ENCODE measurements at regions not wholly inside any gene's neighbourhood (a gene's known extent, or its start where the extent isn't known, plus 50 kb on each side); places are given as distances from the start of the nearest gene placed in this dataset.
"Not testable (repeated sequence)": the region's sequence is repeated elsewhere in the genome, so short reads cannot be mapped to it uniquely, and the experiment has no call there.

DNA sequence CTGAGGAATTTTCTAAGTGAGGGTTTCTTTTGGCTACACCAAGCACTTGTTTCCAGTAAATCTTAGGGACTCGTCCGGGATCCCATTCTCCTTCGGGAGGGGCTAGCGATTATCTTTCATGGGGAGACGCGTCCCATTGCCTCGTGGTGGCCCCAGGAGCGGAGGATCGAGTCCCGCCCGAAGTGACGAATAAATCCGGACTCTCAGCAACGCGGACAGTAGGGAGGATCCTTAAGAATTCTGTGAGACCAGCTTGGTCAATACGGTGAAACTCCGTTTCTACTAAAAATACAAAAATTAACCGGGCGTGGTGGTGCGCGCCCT is 69.1 kb upstream of the PRSS16 start:
- H3K9me3 ChIP-seq (ENCODE audit: low read length): no peaks in the 10 kb centered on the region
- DNase-seq: no peak
- no peaks in the 10 kb centered on the region for H3K9me2 ChIP-seq (replicated peaks; ENCODE audit: insufficient read depth, low read length)
- H3K9ac ChIP-seq (ENCODE audit: low read length): 0 out of 2 replicates have a peak overlapping the region, but pooled peaks have one; percentile 91
- no peak overlapping the region for H3K27ac ChIP-seq (ENCODE audit: low read length)
- peak overlapping the region; percentile 91; the same call in 1 of the 2 replicates for H3K4me3 ChIP-seq (ENCODE audit: low read length)
- no peaks in the 10 kb centered on the region for H3K36me3 ChIP-seq (ENCODE audit: insufficient read depth, low read length)
- H3K27me3 ChIP-seq (ENCODE audit: low read length): no peaks in the 10 kb centered on the region
- no peaks in the 10 kb centered on the region for H4K20me1 ChIP-seq (ENCODE audit: insufficient read depth, low read depth, low read length)
- peaks cover 11% of the 10 kb centered on the region for H3K4me1 ChIP-seq (ENCODE audit: low read length)
- H3K79me2 ChIP-seq (ENCODE audit: low read length): no peaks in the 10 kb centered on the region
- peak overlapping the region; percentile 97 for H3K4me2 ChIP-seq (ENCODE audit: low read depth, low read length, poor library complexity, severe bottlenecking)
- peak overlapping the region; percentile 98 for H2AFZ ChIP-seq (ENCODE audit: low read length)

DNA sequence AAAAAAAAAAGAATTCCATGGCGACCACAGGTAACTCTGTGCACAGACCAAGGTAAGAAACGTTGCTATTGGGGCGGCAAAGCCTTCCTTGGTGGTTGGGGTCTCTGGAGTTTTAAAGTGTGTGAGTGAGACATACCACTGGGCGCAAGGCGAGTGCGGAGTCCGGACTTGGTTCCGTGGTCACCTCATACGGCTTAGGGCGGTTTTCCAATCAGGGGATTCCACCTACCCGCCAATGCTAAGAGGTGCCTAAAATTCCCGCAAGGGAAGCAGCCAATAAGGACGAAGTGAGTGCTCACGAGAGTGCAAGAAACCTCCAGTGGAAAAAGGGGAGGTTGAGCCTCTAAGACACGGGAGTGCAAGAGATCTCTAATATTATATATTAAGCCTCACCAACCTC is 68.6 kb upstream of the PRSS16 start:
- Histone ChIP-seq H3K4me3 (ENCODE audit: low read length) (no peak overlapping the region), H3K9ac (ENCODE audit: low read length) (no peak overlapping the region), H3K4me1 (ENCODE audit: low read length) (peaks cover 11% of the 10 kb centered on the region), H3K79me2 (ENCODE audit: low read length) (no peaks in the 10 kb centered on the region), H3K27me3 (ENCODE audit: low read length) (no peaks in the 10 kb centered on the region), H3K4me2 (ENCODE audit: low read depth, low read length, poor library complexity, severe bottlenecking) (no peak overlapping the region), H2AFZ (ENCODE audit: low read length) (no peak overlapping the region), H3K9me3 (ENCODE audit: low read length) (no peaks in the 10 kb centered on the region), H3K9me2 (replicated peaks; ENCODE audit: insufficient read depth, low read length) (no peaks in the 10 kb centered on the region), H3K36me3 (ENCODE audit: insufficient read depth, low read length) (no peaks in the 10 kb centered on the region), H4K20me1 (ENCODE audit: insufficient read depth, low read depth, low read length) (no peaks in the 10 kb centered on the region), H3K27ac (ENCODE audit: low read length) (no peak overlapping the region)
- no peak for DNase-seq

DNA sequence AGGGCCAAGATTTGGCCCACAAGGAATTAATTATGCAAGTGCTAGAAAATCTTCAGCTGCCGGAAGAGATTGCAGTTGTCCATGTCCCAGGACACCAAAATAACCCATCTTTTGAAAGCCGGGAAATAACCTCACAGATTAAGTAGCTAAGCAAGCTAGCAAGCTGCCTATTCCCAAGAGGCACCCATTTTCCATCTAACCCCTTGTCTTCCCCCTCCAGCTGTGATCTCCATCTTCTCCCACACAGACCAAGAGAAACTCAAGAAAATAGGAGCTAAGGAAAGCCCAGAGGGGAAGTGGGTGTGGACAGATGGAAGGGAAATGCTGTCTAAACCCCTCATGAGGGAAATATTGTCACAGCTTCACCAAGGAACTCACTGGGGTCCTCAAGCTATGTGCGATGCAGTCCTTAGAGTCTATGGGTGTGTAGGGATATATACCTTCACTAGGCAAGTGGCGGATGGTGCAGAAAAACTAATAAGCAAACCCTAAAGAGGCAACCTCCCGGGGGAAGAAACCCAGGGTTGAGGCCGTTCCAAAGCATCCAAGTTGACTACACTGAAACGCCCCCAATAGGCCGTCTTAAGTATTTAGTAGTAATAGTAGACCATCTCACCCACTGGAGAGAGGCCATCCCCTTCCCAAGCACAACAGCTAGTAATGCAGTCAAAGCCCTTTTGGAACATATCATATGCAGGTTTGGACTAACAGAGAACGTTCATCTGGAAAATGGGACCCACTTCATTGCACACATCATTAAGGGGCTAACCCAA is 64.3 kb upstream of the PRSS16 start:
- H2AFZ ChIP-seq (ENCODE audit: low read length): no peak overlapping the region
- H3K79me2 ChIP-seq (ENCODE audit: low read length): no peaks in the 10 kb centered on the region
- no peaks in the 10 kb centered on the region for H3K9me3 ChIP-seq (ENCODE audit: low read length)
- H3K4me1 ChIP-seq (ENCODE audit: low read length): peaks cover 5% of the 10 kb centered on the region
- no peak overlapping the region for H3K4me3 ChIP-seq (ENCODE audit: low read length)
- no peaks in the 10 kb centered on the region for H4K20me1 ChIP-seq (ENCODE audit: insufficient read depth, low read depth, low read length)
- no peak overlapping the region for H3K9ac ChIP-seq (ENCODE audit: low read length)
- H3K4me2 ChIP-seq (ENCODE audit: low read depth, low read length, poor library complexity, severe bottlenecking): no peak overlapping the region
- peak; percentile 50 for DNase-seq
- H3K27me3 ChIP-seq (ENCODE audit: low read length): no peaks in the 10 kb centered on the region
- H3K36me3 ChIP-seq (ENCODE audit: insufficient read depth, low read length): no peaks in the 10 kb centered on the region
- no peaks in the 10 kb centered on the region for H3K9me2 ChIP-seq (replicated peaks; ENCODE audit: insufficient read depth, low read length)
- H3K27ac ChIP-seq (ENCODE audit: low read length): no peak overlapping the region

DNA sequence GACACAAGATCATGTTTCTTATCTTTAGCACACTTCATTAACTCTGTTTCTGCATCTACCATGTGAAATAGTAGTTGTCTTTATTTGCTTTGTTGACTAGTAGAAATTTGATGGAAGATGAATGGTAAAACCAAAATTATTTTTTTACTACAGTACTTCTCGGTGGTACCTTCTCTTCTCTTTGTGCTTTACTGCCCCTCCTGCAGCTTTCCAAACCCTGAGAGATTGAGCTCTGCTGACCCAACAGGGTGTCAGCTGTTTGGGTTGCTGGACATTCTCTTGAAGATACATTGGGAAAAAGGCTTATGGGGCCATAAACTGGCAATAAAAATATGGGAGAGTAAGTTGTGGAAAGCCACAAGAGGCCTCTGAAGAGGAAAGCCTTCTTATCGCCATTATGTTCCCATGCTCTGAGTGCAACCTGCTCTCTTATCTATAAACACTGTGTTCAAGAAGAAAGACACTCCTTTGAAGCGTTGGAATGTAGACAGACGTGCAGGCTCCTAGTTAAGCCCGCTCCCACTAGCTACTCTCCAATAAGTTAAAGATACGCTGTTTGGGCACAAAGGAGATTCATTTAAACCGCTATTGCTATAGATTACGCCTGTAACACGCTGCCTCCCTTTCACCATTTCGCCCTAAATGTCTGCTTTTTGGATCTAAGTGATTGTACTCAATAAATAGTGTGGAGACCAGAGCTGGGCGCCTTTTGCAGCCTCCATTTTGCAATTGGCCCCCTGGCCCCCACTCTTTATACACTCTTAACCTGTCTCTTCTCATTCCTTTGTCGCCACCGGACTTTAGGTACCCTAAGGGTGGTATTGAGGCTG is 60.1 kb upstream of the PRSS16 start:
- Histone ChIP-seq H3K9me2 (replicated peaks; ENCODE audit: insufficient read depth, low read length) (no peaks in the 10 kb centered on the region), H4K20me1 (ENCODE audit: insufficient read depth, low read depth, low read length) (no peaks in the 10 kb centered on the region), H2AFZ (ENCODE audit: low read length) (peak overlapping the region; percentile 62), H3K4me1 (ENCODE audit: low read length) (peaks cover 4% of the 10 kb centered on the region), H3K9me3 (ENCODE audit: low read length) (no peaks in the 10 kb centered on the region), H3K79me2 (ENCODE audit: low read length) (no peaks in the 10 kb centered on the region), H3K9ac (ENCODE audit: low read length) (peak overlapping the region; percentile 54; the same call in 1 of the 2 replicates), H3K27me3 (ENCODE audit: low read length) (no peaks in the 10 kb centered on the region), H3K4me3 (ENCODE audit: low read length) (peak overlapping the region; percentile 63), H3K27ac (ENCODE audit: low read length) (no peak overlapping the region), H3K4me2 (ENCODE audit: low read depth, low read length, poor library complexity, severe bottlenecking) (peak overlapping the region; percentile 67), H3K36me3 (ENCODE audit: insufficient read depth, low read length) (no peaks in the 10 kb centered on the region)
- DNase-seq: no peak

DNA sequence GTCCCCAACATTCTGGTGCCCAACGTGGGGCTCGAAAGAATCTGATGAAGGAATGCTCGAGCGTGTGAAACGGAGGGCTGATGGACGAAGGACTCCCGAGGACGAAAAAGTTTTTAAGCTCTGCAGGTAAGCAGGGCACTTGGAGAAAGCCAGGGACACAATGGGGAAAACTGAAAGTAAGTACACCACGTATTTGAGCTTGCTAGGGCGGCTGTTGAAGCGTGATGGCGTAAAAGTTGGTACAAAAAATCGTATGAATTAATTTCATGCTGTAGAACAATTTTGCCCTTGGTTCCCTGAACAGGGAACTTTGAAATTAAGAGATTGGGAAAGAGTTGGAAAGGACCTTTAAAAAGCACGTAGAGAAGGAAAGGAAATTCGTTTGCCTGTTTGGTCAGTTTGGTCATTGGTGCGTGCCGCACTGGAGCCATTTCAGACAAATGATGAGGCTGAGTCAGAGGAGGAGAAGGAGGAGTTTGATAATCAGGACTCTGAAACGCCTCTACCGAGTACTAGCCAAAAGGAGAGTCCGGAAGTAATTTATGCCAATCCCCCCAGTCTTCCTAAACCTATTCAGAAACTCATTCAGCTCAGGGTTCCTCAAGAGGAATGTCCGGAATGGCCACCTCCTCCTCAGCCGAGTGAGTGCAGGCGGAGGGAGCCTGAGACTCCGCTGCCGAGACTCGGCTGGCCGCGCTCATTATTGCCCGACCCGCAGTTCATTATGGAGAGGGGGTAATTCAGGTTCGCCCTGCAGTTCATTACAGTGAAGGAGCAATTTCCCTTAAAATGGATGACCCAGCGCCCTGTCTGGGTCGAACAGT is 59.2 kb upstream of the PRSS16 start:
- peak overlapping the region; percentile 62 for H2AFZ ChIP-seq (ENCODE audit: low read length)
- peak; percentile 55 for DNase-seq
- no peaks in the 10 kb centered on the region for H3K36me3 ChIP-seq (ENCODE audit: insufficient read depth, low read length)
- H3K9me2 ChIP-seq (replicated peaks; ENCODE audit: insufficient read depth, low read length): no peaks in the 10 kb centered on the region
- no peaks in the 10 kb centered on the region for H3K9me3 ChIP-seq (ENCODE audit: low read length)
- no peaks in the 10 kb centered on the region for H3K79me2 ChIP-seq (ENCODE audit: low read length)
- no peaks in the 10 kb centered on the region for H3K27me3 ChIP-seq (ENCODE audit: low read length)
- peak overlapping the region; percentile 67 for H3K4me2 ChIP-seq (ENCODE audit: low read depth, low read length, poor library complexity, severe bottlenecking)
- H3K27ac ChIP-seq (ENCODE audit: low read length): no peak overlapping the region
- H4K20me1 ChIP-seq (ENCODE audit: insufficient read depth, low read depth, low read length): no peaks in the 10 kb centered on the region
- H3K9ac ChIP-seq (ENCODE audit: low read length): peak overlapping the region; percentile 54
- H3K4me1 ChIP-seq (ENCODE audit: low read length): peaks cover 4% of the 10 kb centered on the region
- peak overlapping the region; percentile 63 for H3K4me3 ChIP-seq (ENCODE audit: low read length)

DNA sequence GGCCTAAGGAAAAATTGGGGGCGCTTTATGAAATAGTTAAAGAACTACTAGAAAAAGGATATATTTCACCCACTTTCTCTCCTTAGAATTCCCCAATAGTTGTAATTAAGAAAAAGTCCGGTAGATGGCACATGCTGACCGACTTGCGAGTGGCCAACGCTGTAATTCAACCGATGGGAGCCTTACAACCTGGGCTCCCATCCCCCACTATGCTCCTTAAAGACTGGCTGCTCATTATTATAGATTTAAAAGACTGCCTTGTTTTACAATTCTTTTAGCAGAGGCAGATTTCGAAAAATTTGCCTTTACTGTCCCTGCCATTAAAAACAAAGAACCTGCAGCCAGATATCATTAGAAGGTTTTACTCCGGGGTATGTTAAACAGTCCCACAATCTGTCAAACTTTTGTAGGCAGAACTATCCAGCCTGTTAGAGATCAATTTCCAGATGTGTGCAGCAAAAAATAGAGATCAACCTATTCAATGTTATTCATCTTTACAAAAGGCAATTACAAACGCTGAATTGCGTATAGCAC is 58.5 kb upstream of the PRSS16 start:
- Histone ChIP-seq H3K9me2 (replicated peaks; ENCODE audit: insufficient read depth, low read length) (no peaks in the 10 kb centered on the region), H3K9ac (ENCODE audit: low read length) (peak overlapping the region; percentile 54), H3K9me3 (ENCODE audit: low read length) (no peaks in the 10 kb centered on the region), H3K36me3 (ENCODE audit: insufficient read depth, low read length) (no peaks in the 10 kb centered on the region), H3K4me1 (ENCODE audit: low read length) (peaks cover 4% of the 10 kb centered on the region), H3K27ac (ENCODE audit: low read length) (no peak overlapping the region), H2AFZ (ENCODE audit: low read length) (peak overlapping the region; percentile 62), H3K79me2 (ENCODE audit: low read length) (no peaks in the 10 kb centered on the region), H3K27me3 (ENCODE audit: low read length) (no peaks in the 10 kb centered on the region), H3K4me3 (ENCODE audit: low read length) (peak overlapping the region; percentile 63), H3K4me2 (ENCODE audit: low read depth, low read length, poor library complexity, severe bottlenecking) (peak overlapping the region; percentile 67), H4K20me1 (ENCODE audit: insufficient read depth, low read depth, low read length) (no peaks in the 10 kb centered on the region)
- DNase-seq: peak; percentile 92

DNA sequence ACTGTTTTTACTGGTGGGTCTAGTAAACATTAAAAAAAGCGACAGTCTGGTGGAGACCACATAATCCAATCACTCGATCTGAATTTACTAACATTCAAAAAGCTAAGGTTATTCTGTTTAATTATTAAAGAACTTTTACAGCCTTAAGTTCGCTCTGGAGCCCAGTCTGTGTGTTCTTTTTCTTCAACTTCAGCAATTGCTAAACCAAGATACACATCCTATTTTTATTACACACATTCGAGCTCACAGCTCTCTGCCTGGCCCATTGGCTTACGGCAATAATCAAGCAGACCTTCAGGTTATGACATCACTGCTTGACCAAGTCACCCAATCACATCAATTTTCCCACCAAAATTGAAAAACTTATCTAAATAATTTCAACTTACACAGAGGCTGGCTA is 57.4 kb upstream of the PRSS16 start:
- Histone ChIP-seq H3K4me2 (ENCODE audit: low read depth, low read length, poor library complexity, severe bottlenecking) (no peak overlapping the region), H3K9ac (ENCODE audit: low read length) (no peak overlapping the region), H3K27me3 (ENCODE audit: low read length) (no peaks in the 10 kb centered on the region), H3K9me2 (replicated peaks; ENCODE audit: insufficient read depth, low read length) (no peaks in the 10 kb centered on the region), H3K4me3 (ENCODE audit: low read length) (no peak overlapping the region), H3K36me3 (ENCODE audit: insufficient read depth, low read length) (no peaks in the 10 kb centered on the region), H2AFZ (ENCODE audit: low read length) (no peak overlapping the region), H3K9me3 (ENCODE audit: low read length) (no peaks in the 10 kb centered on the region), H4K20me1 (ENCODE audit: insufficient read depth, low read depth, low read length) (no peaks in the 10 kb centered on the region), H3K4me1 (ENCODE audit: low read length) (peaks cover 4% of the 10 kb centered on the region), H3K27ac (ENCODE audit: low read length) (no peak overlapping the region), H3K79me2 (ENCODE audit: low read length) (no peaks in the 10 kb centered on the region)
- DNase-seq: no peak

DNA sequence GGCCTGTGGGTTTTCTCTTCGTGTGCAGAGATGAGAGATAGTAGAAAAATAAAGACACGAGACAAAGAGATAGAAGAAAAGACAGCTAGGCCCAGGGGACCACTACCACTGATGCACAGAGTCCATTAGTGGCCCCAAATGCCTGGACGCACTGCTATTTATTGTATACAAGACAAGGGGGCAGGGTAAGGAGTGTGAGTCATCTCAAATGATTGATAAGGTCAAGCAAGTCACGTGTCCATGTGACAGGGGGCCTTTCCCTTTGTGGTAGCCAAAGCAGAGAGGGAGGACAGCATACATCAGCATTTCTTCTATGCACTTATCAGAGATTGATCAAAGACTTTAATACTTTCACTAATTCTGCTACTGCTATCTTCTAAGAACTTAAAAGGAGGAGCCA is 53.0 kb upstream of the PRSS16 start:
- H4K20me1 ChIP-seq (ENCODE audit: insufficient read depth, low read depth, low read length); H3K4me2 ChIP-seq (ENCODE audit: low read depth, low read length, poor library complexity, severe bottlenecking); H3K9ac ChIP-seq (ENCODE audit: low read length); H2AFZ ChIP-seq (ENCODE audit: low read length); H3K36me3 ChIP-seq (ENCODE audit: insufficient read depth, low read length); H3K4me3 ChIP-seq (ENCODE audit: low read length); H3K9me2 ChIP-seq (replicated peaks; ENCODE audit: insufficient read depth, low read length); DNase-seq; H3K79me2 ChIP-seq (ENCODE audit: low read length); H3K27me3 ChIP-seq (ENCODE audit: low read length); H3K9me3 ChIP-seq (ENCODE audit: low read length); H3K27ac ChIP-seq (ENCODE audit: low read length); H3K4me1 ChIP-seq (ENCODE audit: low read length): not testable (repeated sequence)
